ENCODE measurements at regions not wholly inside any gene's neighbourhood (a gene's known extent, or its start where the extent isn't known, plus 50 kb on each side); places are given as distances from the start of the nearest gene placed in this dataset.

DNA sequence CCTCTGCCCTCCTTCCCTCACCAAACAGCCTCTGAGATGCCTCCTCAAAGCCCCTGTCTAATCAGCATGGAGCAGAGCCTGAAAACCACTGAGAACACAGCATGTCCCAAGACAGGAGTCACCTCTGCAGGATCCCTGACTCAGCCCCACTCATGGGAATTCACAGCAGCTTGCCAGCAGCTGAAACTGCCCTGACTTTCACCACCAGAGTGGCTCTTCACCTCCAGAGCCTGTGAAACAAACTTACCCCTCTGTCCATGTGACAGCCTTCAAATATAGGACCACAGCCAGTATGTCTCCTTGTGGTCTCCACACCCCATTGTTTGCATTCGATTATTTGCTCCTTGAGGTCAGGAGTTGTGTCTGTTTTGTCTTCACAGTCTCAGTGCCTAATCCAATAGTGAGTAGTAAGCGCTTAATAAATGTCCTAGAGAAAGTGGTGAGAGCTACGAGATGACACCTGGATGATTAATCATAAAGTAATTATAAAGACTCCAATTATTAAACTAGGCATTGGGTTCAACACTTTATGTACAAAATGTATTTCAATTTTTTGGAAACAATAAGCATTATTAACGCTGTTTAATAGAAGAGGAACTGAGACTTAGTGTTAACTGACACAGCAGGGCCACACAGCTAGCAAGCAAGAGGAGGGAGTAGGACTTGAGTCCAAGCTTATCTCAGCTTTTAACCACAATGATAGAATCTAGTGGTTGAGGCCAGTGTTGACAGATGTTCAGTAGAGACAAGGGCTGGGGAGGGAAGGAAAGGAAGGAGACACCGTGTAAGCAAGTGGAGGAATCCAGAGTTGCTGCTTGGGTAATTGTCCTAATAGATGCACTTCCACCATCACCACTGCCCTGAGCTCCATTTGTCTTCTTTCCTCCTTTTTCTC, 358.7 kb upstream of the TNP1 start:
- no peak for FAIRE-seq

DNA sequence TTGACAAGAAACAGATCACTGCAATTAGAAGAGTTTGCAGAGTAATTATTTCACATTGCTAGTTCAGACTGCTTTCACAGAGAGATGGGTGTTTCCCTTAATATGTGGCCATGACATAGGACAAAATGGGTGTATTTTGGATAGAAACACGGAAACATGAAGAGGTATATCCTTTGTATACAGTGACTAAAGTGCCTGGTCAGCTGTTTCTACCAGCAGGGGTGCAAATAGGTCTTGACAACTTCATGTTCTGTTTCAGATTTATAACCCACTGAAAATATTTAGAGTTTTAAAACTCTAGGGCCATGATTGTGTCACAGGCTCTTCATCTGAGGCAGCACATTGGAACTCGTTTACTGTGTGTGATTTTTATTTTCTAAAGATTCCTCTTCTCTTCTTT, 357.1 kb upstream of the TNP1 start:
- FAIRE-seq, result no peak

- FAIRE-seq, result no peak
Observed at GRCh38 chr2:217216316-217216715, 356.5 kb upstream of the TNP1 start.

- FAIRE-seq, result no peak
Observed at GRCh38 chr2:217215877-217216276, 356.0 kb upstream of the TNP1 start.

- no peak for FAIRE-seq
Observed at GRCh38 chr2:217208867-217209266, 349.0 kb upstream of the TNP1 start.

DNA sequence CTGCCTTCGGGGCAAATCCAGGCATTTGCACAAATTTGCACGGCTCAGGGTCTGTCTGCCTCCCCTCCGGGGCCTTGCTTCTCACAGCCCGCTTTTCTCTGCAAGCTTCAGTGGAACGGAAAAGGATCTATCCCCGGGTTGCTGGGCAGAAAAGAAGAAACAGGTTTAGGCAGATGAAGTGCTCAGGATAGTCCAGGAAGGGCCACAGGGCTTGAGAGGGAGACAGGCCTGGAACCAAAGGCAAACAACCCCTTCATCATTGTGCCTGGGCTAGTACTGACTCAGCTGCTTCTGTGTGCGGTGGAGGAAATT, 347.8 kb upstream of the TNP1 start:
- FAIRE-seq, result no peak

GRCh38 chr2:217206907-217207698, 347.2 kb upstream of the TNP1 start:
- no peak for FAIRE-seq

- no peak for FAIRE-seq
Observed at GRCh38 chr2:217206016-217206725, 346.3 kb upstream of the TNP1 start.

DNA sequence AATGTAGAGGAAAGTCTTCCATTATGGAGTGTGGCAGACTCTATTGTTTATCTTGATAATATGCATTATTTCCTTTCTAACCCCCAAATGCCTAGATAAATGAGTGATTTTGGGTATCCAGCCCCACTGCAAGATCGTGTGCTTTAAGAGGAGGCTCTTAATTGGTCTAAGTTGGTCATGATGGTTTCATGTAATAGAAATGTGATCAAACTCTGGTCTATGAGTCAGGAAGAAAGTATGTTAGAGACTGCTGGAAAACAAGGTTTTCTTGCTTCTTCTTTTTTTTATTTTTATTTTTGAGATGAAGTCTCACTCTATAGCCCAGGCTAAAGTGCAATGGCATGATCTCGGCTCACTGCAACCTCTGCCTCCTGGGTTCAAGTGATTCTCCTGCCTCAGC, 344.5 kb upstream of the TNP1 start:
- no peak for FAIRE-seq

DNA sequence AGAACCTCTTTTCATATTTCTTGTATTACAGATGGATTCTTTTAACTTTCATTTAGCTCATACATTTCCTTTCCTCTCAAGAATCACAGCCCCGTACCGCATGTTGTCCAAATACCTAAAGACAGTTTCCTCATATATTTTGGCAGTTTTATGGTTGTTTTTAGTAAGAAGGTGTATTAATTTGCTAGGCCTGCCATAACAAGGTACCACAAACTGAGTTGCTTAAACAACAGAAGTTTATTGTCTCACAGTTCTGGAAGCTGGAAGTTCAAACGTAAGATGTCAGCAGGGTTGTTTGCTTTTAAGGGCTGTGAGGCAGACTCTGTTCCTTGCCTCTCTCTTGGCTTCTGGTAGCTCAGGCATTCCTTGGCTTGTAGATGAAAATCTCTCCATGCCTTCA, 343.2 kb upstream of the TNP1 start:
- FAIRE-seq, result no peak

GRCh38 chr2:217199255-217199630, 339.4 kb upstream of the TNP1 start:
- no peak for FAIRE-seq

DNA sequence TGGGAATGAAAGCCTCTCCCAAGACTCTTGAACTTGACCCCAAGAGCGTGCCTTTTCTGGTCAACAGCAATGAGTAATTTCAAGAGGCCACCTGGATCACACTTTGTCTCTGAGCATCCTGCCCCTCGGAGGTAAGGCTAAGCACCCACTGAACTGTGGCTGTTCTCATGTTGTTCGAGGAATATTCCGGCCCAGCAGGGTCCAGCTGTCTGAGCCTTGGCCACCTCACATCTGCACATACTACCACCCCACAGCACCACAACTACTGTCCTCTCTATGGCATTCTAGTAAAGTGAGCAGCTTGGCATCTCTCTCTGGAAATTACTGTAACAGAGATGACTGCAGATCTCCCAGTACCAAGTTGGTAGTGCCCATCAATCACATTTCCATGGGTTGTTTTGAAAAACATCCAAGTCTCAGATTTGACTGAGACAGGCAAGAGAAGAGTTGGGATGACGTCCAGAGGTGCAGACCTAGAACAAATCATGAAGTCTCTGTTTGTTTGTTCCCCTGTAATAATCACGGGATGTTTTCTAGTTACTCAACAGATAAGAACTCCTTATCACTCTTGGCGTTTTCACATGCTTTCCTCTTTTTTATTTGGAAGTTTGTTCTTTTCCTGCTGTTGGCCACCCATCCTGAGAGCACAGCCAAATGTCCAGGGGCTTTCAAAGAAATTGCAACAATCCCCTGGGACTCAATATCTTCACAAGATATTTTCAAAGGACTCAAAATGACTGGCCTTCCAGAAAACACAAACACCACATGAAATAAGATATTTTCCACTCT, 336.0 kb upstream of the TNP1 start:
- FAIRE-seq, result no peak

GRCh38 chr2:217195016-217195415, 335.2 kb upstream of the TNP1 start:
- no peak for FAIRE-seq

GRCh38 chr2:217193431-217194340, 333.8 kb upstream of the TNP1 start:
- FAIRE-seq, result no peak

- no peak for FAIRE-seq
Observed at GRCh38 chr2:217192366-217192765, 332.5 kb upstream of the TNP1 start.

DNA sequence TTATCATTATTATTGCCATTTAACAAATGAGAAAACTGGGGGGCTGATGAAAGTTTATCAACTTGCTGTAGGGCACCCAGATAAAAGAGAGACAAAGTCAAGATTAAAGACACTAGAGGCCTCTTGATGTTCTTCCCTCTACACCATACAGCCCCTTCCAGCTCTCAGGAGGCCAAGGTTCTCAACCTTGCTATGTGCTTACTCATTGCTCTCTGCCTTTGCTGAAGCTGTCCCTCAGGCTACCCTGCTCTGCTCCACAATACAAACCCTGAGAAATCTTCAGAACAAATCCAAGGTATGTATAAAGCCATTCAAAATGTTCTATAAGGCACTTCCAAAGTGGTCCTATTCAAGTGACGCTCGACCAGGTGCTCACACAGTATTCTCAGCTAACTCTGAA, 329.9 kb upstream of the TNP1 start:
- FAIRE-seq, result no peak

DNA sequence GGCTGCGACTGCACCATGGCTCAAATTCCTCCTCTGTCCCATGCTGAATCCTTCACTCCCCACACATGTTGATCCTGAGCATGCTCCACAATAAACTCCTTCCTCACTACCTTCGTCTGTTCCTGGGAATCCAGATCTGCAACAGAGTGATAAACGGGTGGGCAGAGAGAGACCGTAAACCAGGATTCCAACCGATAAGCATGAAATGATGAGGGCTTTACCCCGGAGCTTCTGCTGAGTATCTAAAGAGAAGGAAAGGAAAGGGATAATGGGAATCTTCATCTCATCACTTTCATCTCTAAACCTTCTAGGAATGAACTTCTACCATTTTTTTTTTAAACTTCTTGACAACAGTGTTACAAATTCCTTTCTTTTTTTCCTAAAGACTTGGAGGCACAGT, 329.3 kb upstream of the TNP1 start:
- FAIRE-seq, result no peak

GRCh38 chr2:217186668-217187159, 326.9 kb upstream of the TNP1 start:
- FAIRE-seq, result no peak

DNA sequence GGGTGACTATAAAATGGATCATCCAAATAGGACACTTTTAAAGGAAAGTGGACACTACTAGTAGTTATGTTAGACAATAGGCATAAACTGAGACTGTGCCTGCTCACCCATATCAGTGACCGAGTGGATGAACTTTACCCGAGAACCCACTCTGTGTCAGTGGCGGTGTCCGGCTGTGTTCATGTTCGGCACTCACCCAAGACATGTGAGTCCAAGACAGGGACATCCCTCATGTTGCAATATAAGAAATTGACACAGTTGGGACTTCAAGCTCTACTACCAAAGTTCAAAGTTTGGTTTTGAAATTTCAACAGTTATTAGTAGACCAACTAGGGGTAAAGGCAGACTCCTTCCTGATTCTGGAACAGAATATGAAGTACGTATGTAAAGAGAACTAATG, 326.3 kb upstream of the TNP1 start:
- FAIRE-seq, result no peak

- no peak for FAIRE-seq
Observed at GRCh38 chr2:217185265-217185995, 325.6 kb upstream of the TNP1 start.

- no peak for FAIRE-seq
Observed at GRCh38 chr2:217184242-217184641, 324.4 kb upstream of the TNP1 start.

All from TTC549 (cell line).